ENCODE measurements at regions not wholly inside any gene's neighbourhood (a gene's known extent, or its start where the extent isn't known, plus 50 kb on each side); places are given as distances from the start of the nearest gene placed in this dataset.

DNA sequence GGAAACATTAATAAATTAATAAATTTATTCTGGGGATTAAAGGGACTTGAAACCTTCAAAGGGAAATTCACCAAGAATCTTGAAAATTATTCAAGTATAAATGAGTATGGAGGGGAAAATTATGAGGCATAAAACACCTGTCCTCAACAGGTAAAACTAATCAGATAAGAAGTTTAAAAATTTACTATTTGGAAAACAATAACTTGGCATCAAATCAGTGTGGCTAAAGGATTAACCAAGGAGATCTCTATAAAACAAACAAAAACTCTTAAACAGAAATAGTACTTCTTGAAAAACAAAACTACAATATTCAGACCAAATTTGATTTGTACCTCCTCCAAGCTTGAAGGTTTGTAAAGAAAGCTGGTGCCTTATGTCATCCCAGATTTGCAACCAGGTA lies 66.4 kb upstream of the ZNF804B start:
- DNase-seq (ENCODE audit: low read depth, low spot score), result no peak
- FAIRE-seq, result no peak
- H3K27ac ChIP-seq (ENCODE audit: insufficient read depth, low read depth, low read length), result no peak overlapping the region
- H3K36me3 ChIP-seq (ENCODE audit: control insufficient read depth in 2 of 2, extremely low read depth in 1 of 2, insufficient read depth in 2 of 2, low read length in 2 of 2), result no peaks in the 10 kb centered on the region
- no peaks in the 10 kb centered on the region for H3K27me3 ChIP-seq (ENCODE audit: control insufficient read depth in 2 of 2, insufficient read depth in 2 of 2, low read length in 2 of 2)
- TF ChIP-seq JUN (IDR thresholded peaks at IDR 0.05; ENCODE audit: borderline replicate concordance, insufficient read depth, insufficient read length, low read depth) (no peak), POLR2AphosphoS5 (IDR thresholded peaks at IDR 0.05; ENCODE audit: insufficient read depth, low read depth, low read length) (no peak), EZH2 (IDR thresholded peaks at IDR 0.05; ENCODE audit: borderline replicate concordance, low read depth, low read length, severe bottlenecking) (no peak), POLR2A (IDR thresholded peaks at IDR 0.05; ENCODE audit: low read depth, low read length) (no peak)
- H3K4me1 ChIP-seq (ENCODE audit: control insufficient read depth, extremely low read depth, insufficient read depth, low read length), result no peaks in the 10 kb centered on the region
- no peaks in the 10 kb centered on the region for H4K20me1 ChIP-seq (replicated peaks; ENCODE audit: control insufficient read depth, extremely low read depth, insufficient read depth, low read length)
- intact Hi-C loops (cut with micrococcal nuclease) (no loop called here), dilution Hi-C loops (cut with MboI; ENCODE audit: extremely low pct_ligation_motif_present, low sequenced_read_pairs) (no loop called here)
- no peak overlapping the region for H2AFZ ChIP-seq (ENCODE audit: low read depth, low read length)
- H3K79me2 ChIP-seq (ENCODE audit: control insufficient read depth, insufficient read depth, low read length), result no peaks in the 10 kb centered on the region
- H3K9me1 ChIP-seq (replicated peaks; ENCODE audit: control insufficient read depth, extremely low read depth, insufficient read depth, low read length), result no peaks in the 10 kb centered on the region
- ChIA-PET POLR2A (no interaction called here), CTCF (no interaction called here)
- H3K4me3 ChIP-seq (replicated peaks in 1 of 3; ENCODE audit: insufficient read depth in 1 of 3, low read depth in 1 of 3, low read length in 3 of 3), result no peak overlapping the region
- H3K4me2 ChIP-seq (ENCODE audit: insufficient read depth, low read length), result no peak overlapping the region
- BruUV-seq (replicated peaks), result no TSS peak
- H3K9ac ChIP-seq (replicated peaks; ENCODE audit: extremely low read depth, insufficient read depth, low read length), result no peak overlapping the region
- H3K9me3 ChIP-seq (replicated peaks; ENCODE audit: control insufficient read depth, insufficient read depth, low read length), result no peaks in the 10 kb centered on the region

DNA sequence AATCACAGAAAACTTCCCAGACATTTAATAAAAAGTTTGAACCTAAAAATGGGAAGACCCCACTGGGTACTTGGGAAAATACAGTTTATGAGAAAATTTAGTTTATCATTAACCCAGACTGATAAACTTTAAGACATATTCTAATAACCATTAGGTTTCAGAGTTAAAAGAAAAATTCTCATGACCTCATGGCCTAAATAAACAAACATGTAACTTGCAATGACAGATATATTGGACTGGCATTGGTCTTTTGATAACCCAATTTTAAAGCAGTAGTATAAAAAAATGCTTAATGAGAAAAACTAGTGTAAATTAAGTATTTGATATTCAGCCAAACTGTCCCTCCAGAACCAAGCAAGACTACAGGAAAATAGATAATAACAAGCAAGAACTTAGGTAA lies 67.0 kb upstream of the ZNF804B start:
- no TSS peak for BruUV-seq (replicated peaks)
- dilution Hi-C loops (cut with MboI; ENCODE audit: extremely low pct_ligation_motif_present, low sequenced_read_pairs) (no loop called here), intact Hi-C loops (cut with micrococcal nuclease) (no loop called here)
- Histone ChIP-seq H3K9me3 (replicated peaks; ENCODE audit: control insufficient read depth, insufficient read depth, low read length) (no peaks in the 10 kb centered on the region), H3K4me3 (replicated peaks in 1 of 3; ENCODE audit: insufficient read depth in 1 of 3, low read depth in 1 of 3, low read length in 3 of 3) (no peak overlapping the region), H3K27ac (ENCODE audit: insufficient read depth, low read depth, low read length) (no peak overlapping the region), H3K79me2 (ENCODE audit: control insufficient read depth, insufficient read depth, low read length) (no peaks in the 10 kb centered on the region), H3K9ac (replicated peaks; ENCODE audit: extremely low read depth, insufficient read depth, low read length) (no peak overlapping the region), H3K36me3 (ENCODE audit: control insufficient read depth in 2 of 2, extremely low read depth in 1 of 2, insufficient read depth in 2 of 2, low read length in 2 of 2) (no peaks in the 10 kb centered on the region), H2AFZ (ENCODE audit: low read depth, low read length) (no peak overlapping the region), H3K9me1 (replicated peaks; ENCODE audit: control insufficient read depth, extremely low read depth, insufficient read depth, low read length) (no peaks in the 10 kb centered on the region), H3K4me2 (ENCODE audit: insufficient read depth, low read length) (no peak overlapping the region), H3K27me3 (ENCODE audit: control insufficient read depth in 2 of 2, insufficient read depth in 2 of 2, low read length in 2 of 2) (no peaks in the 10 kb centered on the region), H3K4me1 (ENCODE audit: control insufficient read depth, extremely low read depth, insufficient read depth, low read length) (no peaks in the 10 kb centered on the region), H4K20me1 (replicated peaks; ENCODE audit: control insufficient read depth, extremely low read depth, insufficient read depth, low read length) (no peaks in the 10 kb centered on the region)
- FAIRE-seq, result no peak
- TF ChIP-seq FOS (IDR thresholded peaks at IDR 0.05; ENCODE audit: borderline replicate concordance, insufficient read depth, low read length), result no peak
- TF ChIP-seq POLR2A (IDR thresholded peaks at IDR 0.05; ENCODE audit: low read depth, low read length), result no peak
- TF ChIP-seq, protein P1, sequence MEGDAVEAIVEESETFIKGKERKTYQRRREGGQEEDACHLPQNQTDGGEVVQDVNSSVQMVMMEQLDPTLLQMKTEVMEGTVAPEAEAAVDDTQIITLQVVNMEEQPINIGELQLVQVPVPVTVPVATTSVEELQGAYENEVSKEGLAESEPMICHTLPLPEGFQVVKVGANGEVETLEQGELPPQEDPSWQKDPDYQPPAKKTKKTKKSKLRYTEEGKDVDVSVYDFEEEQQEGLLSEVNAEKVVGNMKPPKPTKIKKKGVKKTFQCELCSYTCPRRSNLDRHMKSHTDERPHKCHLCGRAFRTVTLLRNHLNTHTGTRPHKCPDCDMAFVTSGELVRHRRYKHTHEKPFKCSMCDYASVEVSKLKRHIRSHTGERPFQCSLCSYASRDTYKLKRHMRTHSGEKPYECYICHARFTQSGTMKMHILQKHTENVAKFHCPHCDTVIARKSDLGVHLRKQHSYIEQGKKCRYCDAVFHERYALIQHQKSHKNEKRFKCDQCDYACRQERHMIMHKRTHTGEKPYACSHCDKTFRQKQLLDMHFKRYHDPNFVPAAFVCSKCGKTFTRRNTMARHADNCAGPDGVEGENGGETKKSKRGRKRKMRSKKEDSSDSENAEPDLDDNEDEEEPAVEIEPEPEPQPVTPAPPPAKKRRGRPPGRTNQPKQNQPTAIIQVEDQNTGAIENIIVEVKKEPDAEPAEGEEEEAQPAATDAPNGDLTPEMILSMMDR (IDR thresholded peaks at IDR 0.05; ENCODE audit: extremely low read depth in 1 of 2, insufficient read depth in 1 of 2, low read depth in 1 of 2, low read length in 2 of 2), result no peak
- no peak for TF ChIP-seq GATA2 (IDR thresholded peaks at IDR 0.05; ENCODE audit: insufficient read depth, insufficient read length, low read depth, low read length)
- no peak for TF ChIP-seq MYC (IDR thresholded peaks at IDR 0.05; ENCODE audit: low read depth, low read length)
- TF ChIP-seq, protein P2, sequence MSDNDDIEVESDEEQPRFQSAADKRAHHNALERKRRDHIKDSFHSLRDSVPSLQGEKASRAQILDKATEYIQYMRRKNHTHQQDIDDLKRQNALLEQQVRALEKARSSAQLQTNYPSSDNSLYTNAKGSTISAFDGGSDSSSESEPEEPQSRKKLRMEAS (IDR thresholded peaks at IDR 0.05; ENCODE audit: insufficient read depth, insufficient read length), result no peak
- no peak for TF ChIP-seq JUN (IDR thresholded peaks at IDR 0.05; ENCODE audit: borderline replicate concordance, insufficient read depth, insufficient read length, low read depth)
- TF ChIP-seq POLR2AphosphoS5 (IDR thresholded peaks at IDR 0.05; ENCODE audit: insufficient read depth, low read depth, low read length), result no peak
- no peak for TF ChIP-seq EZH2 (IDR thresholded peaks at IDR 0.05; ENCODE audit: borderline replicate concordance, low read depth, low read length, severe bottlenecking)
- peak; percentile 33 for DNase-seq (ENCODE audit: low read depth, low spot score)
- CTCF ChIA-PET, result no interaction called here
- POLR2A ChIA-PET, result no interaction called here
